ENCODE measurements at regions not wholly inside any gene's neighbourhood (a gene's known extent, or its start where the extent isn't known, plus 50 kb on each side); places are given as distances from the start of the nearest gene placed in this dataset.

DNA sequence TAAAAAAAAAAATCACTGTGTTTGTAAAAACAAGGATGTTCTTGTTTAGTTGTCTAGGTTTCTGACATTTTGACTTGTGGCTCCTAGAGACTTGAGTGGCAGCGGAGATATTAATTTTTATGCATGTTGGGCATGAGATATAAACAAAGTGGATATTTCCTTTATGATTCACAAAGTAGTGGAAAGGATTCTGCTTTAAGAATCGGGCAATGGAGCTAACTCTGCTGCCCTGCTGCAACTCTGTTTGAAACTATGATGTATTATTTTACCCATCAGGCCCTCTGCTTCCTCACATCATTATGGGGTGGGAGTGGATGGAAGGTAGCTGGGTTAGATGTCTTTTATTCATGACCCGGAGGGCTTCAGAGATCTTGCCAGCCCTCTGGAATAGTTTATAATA, 94.1 kb upstream of the CD180 start:
- TF ChIP-seq CTCF (IDR thresholded peaks at IDR 0.05) = no peak
- TF ChIP-seq POLR2AphosphoS5 (IDR thresholded peaks at IDR 0.05; ENCODE audit: insufficient read depth in 1 of 2, low read depth in 1 of 2) = no peak

Measured in vagina (tissue), 2 donors.